ENCODE measurements at regions not wholly inside any gene's neighbourhood (a gene's known extent, or its start where the extent isn't known, plus 50 kb on each side); places are given as distances from the start of the nearest gene placed in this dataset.
"Not testable (repeated sequence)": the region's sequence is repeated elsewhere in the genome, so short reads cannot be mapped to it uniquely, and the experiment has no call there.

DNA sequence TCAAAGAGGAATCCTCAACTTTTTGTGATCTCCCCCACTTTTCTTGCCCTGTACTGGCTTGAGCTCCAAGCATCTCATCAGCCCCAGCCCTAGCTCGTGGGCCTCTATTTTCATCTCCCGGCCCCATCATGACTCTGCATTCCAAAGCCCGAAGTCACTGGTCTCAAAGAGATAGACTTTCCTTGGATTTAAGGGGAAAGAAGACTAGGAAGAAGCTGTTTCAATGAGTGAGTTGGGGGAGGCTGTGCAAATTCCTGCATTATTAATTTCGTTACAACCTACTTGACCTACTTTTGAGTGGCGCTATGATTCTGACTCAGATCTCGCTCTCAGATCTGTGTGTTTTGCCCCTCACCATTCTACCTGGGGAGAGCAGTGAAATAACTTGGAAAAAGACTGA, 266.6 kb upstream of the TBL1XR1 start:
- DNase-seq (ENCODE audit: low read depth), result no peak
- no peak overlapping the region for H3K4me3 ChIP-seq (ENCODE audit: low read depth, low read length)
- TF ChIP-seq POLR2A (IDR thresholded peaks at IDR 0.05; ENCODE audit: extremely low read depth, insufficient read length) (no peak), CTCF (IDR thresholded peaks at IDR 0.05; ENCODE audit: low read depth, low read length) (no peak), MYC (IDR thresholded peaks at IDR 0.05; ENCODE audit: low read depth, low read length) (no peak)
- TF ChIP-seq, protein P1, sequence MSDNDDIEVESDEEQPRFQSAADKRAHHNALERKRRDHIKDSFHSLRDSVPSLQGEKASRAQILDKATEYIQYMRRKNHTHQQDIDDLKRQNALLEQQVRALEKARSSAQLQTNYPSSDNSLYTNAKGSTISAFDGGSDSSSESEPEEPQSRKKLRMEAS (IDR thresholded peaks at IDR 0.05; ENCODE audit: low read depth, low read length), result no peak

GRCh38 chr3:177464392-177465256, 267.3 kb upstream of the TBL1XR1 start:
- no peak overlapping the region for H3K4me3 ChIP-seq (ENCODE audit: low read depth, low read length)
- TF ChIP-seq CTCF (IDR thresholded peaks at IDR 0.05; ENCODE audit: low read depth, low read length) (no peak), POLR2A (IDR thresholded peaks at IDR 0.05; ENCODE audit: extremely low read depth, insufficient read length) (no peak), MYC (IDR thresholded peaks at IDR 0.05; ENCODE audit: low read depth, low read length) (no peak)
- TF ChIP-seq, protein P1 (IDR thresholded peaks at IDR 0.05; ENCODE audit: low read depth, low read length), result no peak

GRCh38 chr3:177465257-177465642, 268.0 kb upstream of the TBL1XR1 start:
- no peak for DNase-seq (ENCODE audit: low read depth)
- H3K4me3 ChIP-seq (ENCODE audit: low read depth, low read length), result no peak overlapping the region
- TF ChIP-seq CTCF (IDR thresholded peaks at IDR 0.05; ENCODE audit: low read depth, low read length) (no peak), POLR2A (IDR thresholded peaks at IDR 0.05; ENCODE audit: extremely low read depth, insufficient read length) (no peak), MYC (IDR thresholded peaks at IDR 0.05; ENCODE audit: low read depth, low read length) (no peak)
- TF ChIP-seq, protein P1 (IDR thresholded peaks at IDR 0.05; ENCODE audit: low read depth, low read length), result no peak

More at GRCh38 chr3:177464392-177465256, 267.3 kb upstream of the TBL1XR1 start:
- DNase-seq (ENCODE audit: low read depth), result no peak

- no peak for DNase-seq (ENCODE audit: low read depth)
- H3K4me3 ChIP-seq (ENCODE audit: low read depth, low read length), result no peak overlapping the region
- no peak for TF ChIP-seq MYC (IDR thresholded peaks at IDR 0.05; ENCODE audit: low read depth, low read length)
- no peak for TF ChIP-seq CTCF (IDR thresholded peaks at IDR 0.05; ENCODE audit: low read depth, low read length)
- TF ChIP-seq, protein P1 (IDR thresholded peaks at IDR 0.05; ENCODE audit: low read depth, low read length), result no peak
- no peak for TF ChIP-seq POLR2A (IDR thresholded peaks at IDR 0.05; ENCODE audit: extremely low read depth, insufficient read length)
Measured at GRCh38 chr3:177466074-177466473, 268.8 kb upstream of the TBL1XR1 start.

GRCh38 chr3:177466622-177467021, 269.3 kb upstream of the TBL1XR1 start:
- not testable (repeated sequence) for H3K4me3 ChIP-seq (ENCODE audit: low read depth, low read length); DNase-seq (ENCODE audit: low read depth)

DNA sequence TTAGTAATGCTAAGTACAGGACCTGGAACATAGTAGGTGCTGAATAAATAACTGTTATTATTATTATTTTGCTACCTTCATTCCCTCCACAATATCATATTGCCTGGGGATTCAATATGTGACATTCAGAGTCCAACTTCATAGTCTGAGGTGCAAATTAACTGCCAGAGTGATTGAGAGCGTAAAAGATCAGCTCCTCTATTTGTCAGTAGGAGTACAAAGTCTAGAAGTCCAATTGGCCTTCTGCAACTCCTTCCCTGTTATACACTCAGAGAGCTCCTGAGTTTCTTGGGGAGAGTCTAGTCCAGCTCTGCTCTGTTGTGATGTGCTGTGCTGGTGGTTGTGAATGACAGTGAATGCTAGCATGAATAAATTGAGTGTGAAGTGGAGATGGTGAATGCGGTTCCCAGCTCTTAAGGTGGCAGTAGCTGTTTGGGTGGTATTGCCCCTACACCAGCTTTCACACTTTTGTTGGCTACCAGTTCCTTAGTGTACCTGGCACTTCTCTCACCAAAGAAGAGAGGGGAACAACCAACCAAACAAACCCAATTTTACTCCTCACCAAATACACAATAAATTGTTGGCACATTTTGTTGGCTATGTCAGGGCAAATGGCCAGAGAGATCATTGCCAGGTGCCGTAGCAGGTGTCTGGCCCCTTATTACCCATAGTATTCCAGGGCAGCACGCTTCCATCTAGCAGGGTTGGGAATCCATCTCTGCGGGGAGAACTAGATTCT, 270.1 kb upstream of the TBL1XR1 start:
- H3K4me3 ChIP-seq (ENCODE audit: low read depth, low read length), result no peak overlapping the region
- DNase-seq (ENCODE audit: low read depth), result no peak
- TF ChIP-seq CTCF (IDR thresholded peaks at IDR 0.05; ENCODE audit: low read depth, low read length), result no peak
- no peak for TF ChIP-seq POLR2A (IDR thresholded peaks at IDR 0.05; ENCODE audit: extremely low read depth, insufficient read length)
- no peak for TF ChIP-seq MYC (IDR thresholded peaks at IDR 0.05; ENCODE audit: low read depth, low read length)
- TF ChIP-seq, protein P1 (IDR thresholded peaks at IDR 0.05; ENCODE audit: low read depth, low read length), result no peak
